Astrocyte (in vitro differentiated cells and primary cell): ENCODE measurements at regions not wholly inside any gene's neighbourhood (a gene's known extent, or its start where the extent isn't known, plus 50 kb on each side); places are given as distances from the start of the nearest gene placed in this dataset.

Source experiments
- CTCF ChIP-seq: IDR thresholded peaks from 2 replicates; pipeline ENCODE4 v1.5.1; 2011; ENCODE audit warnings: low read depth, mild to moderate bottlenecking, inconsistent platforms, low read length, moderate library complexity; ENCODE audit not compliant: insufficient read depth
- EZH2 ChIP-seq: IDR thresholded peaks from 2 replicates; pipeline ENCODE4 v1.6.1; 2012; ENCODE audit warnings: mild to moderate bottlenecking, low read length, inconsistent platforms; ENCODE audit not compliant: insufficient read depth

GRCh38 chr15:69529961-69530633 is 77.5 kb downstream of the RPLP1 start:
- TF ChIP-seq CTCF, result no peak
- TF ChIP-seq EZH2, result no peak
